GM12878 (cell line): ENCODE measurements at regions not wholly inside any gene's neighbourhood (a gene's known extent, or its start where the extent isn't known, plus 50 kb on each side); places are given as distances from the start of the nearest gene placed in this dataset.
"Not testable (repeated sequence)": the region's sequence is repeated elsewhere in the genome, so short reads cannot be mapped to it uniquely, and the experiment has no call there.

Experiments
- ATAC-seq: fragments of 200-7000 bp; cut with Tn5 transposase; 3 replicates; pipeline ENCODE4 v1.9.1; 2020; ENCODE audit warnings: mild to moderate bottlenecking, moderate library complexity
- BruUV-seq: library from RNA; stranded (reverse); fragments of 400-500 nt; replicated peaks from 2 replicates; lab custom pipeline; 2021; lab: Mats Ljungman, UMichigan
- CTCF ChIA-PET: fragments of 300-600 bp; sonication (Branson Sonifier 250); formaldehyde crosslinking; extraction: SDS; loops from one replicate; lab custom pipeline; 2021; ENCODE audit warnings: inconsistent platforms; lab: Yijun Ruan, JAX
- POLR2A ChIA-PET: fragments of 350-600 bp; formaldehyde crosslinking; extraction: SDS; loops from one replicate; lab custom pipeline; 2021; ENCODE audit warnings: inconsistent platforms; lab: Charles Lee
- RAD21 ChIA-PET: fragments of 300-600 bp; sonication (Branson Sonifier 250); formaldehyde crosslinking; loops from one replicate; lab custom pipeline; 2023; ENCODE audit warnings: antibody characterized with exemption; ENCODE audit not compliant: unreplicated experiment; lab: Charles Lee
- SMC1A ChIA-PET: fragments of 300-600 bp; sonication (Branson Sonifier 250); formaldehyde crosslinking; loops from one replicate; lab custom pipeline; 2023; ENCODE audit not compliant: unreplicated experiment, uncharacterized antibody; lab: Charles Lee
- DNase-seq: peaks from one replicate; pipeline ENCODE4 v3.0.0-alpha.2; 2011; ENCODE audit warnings: low read depth, low spot score
- FAIRE-seq: peaks from 3 replicates; lab custom pipeline; 2011; peaks lifted over from hg19 to GRCh38; lab: Jason Lieb, UNC
- H2AFZ ChIP-seq: 2 replicates; pipeline ENCODE4 v1.6.0; 2011; ENCODE audit warnings: low read depth, low read length, control low read depth; ENCODE audit not compliant: control insufficient read depth
- H3K27ac ChIP-seq: 2 replicates; pipeline ENCODE4 v1.5.1; 2011; ENCODE audit warnings: control low read depth; ENCODE audit not compliant: control insufficient read depth, insufficient read depth
- H3K27me3 ChIP-seq, 2 experiments: replicated peaks in 1 of 2; 2 replicates each; pipeline versions ENCODE4 v1.6.0 to v1.6.1; 2011; ENCODE audit warnings: low read length in 1 of 2; ENCODE audit not compliant: control insufficient read depth in 2 of 2, insufficient read depth in 2 of 2
- H3K36me3 ChIP-seq, 2 experiments: 2 replicates each; pipeline ENCODE4 v1.5.1; 2011; ENCODE audit warnings: low read length in 1 of 2; ENCODE audit not compliant: control insufficient read depth in 2 of 2, insufficient read depth in 2 of 2
- H3K4me1 ChIP-seq: 2 replicates; pipeline ENCODE4 v1.6.1; 2011; ENCODE audit warnings: mild to moderate bottlenecking, low read length, moderate library complexity, mixed read lengths; ENCODE audit not compliant: control insufficient read depth, insufficient read depth
- H3K4me2 ChIP-seq: 2 replicates; pipeline ENCODE4 v1.6.0; 2011; ENCODE audit warnings: control low read depth; ENCODE audit not compliant: control insufficient read depth, insufficient read depth
- H3K4me3 ChIP-seq: fragments of 200-600 bp; sonication (generic); 2 replicates; pipeline ENCODE4 v1.5.1; 2016
- H3K79me2 ChIP-seq: 2 replicates; pipeline ENCODE4 v1.6.0; 2011; ENCODE audit warnings: low read length; ENCODE audit not compliant: control insufficient read depth, insufficient read depth
- H3K9ac ChIP-seq: 2 replicates; pipeline ENCODE4 v1.8.0; 2011; ENCODE audit warnings: low read length, control low read depth, mixed read lengths; ENCODE audit not compliant: control insufficient read depth, insufficient read depth
- H3K9me3 ChIP-seq: replicated peaks from 3 replicates; pipeline ENCODE4 v1.5.1; 2011; ENCODE audit warnings: mild to moderate bottlenecking, low read length; ENCODE audit not compliant: control insufficient read depth, insufficient read depth
- H4K20me1 ChIP-seq: 2 replicates; pipeline ENCODE4 v1.6.0; 2011; ENCODE audit not compliant: control insufficient read depth, insufficient read depth
- CBX3 ChIP-seq: fragments of 200-600 bp; sonication (generic); IDR thresholded peaks from 2 replicates; pipeline ENCODE4 v1.6.1; 2016; ENCODE audit warnings: low read depth, borderline replicate concordance
- CHD1 ChIP-seq: IDR thresholded peaks from 2 replicates; pipeline ENCODE4 v1.6.1; 2012; ENCODE audit warnings: low read depth, low read length, improper control_type of control experiment
- EED ChIP-seq: sonication (generic); IDR thresholded peaks from 2 replicates; pipeline ENCODE4 v1.6.1; 2016; ENCODE audit warnings: antibody characterized with exemption, low read depth
- FOXM1 ChIP-seq: IDR thresholded peaks from 2 replicates; pipeline ENCODE4 v1.6.1; 2012; ENCODE audit warnings: low read depth, mild to moderate bottlenecking, inconsistent platforms, low read length, moderate library complexity
- MTA2 ChIP-seq: fragments of 450-650 bp; IDR thresholded peaks from 2 replicates; pipeline ENCODE4 v1.6.1; 2016; ENCODE audit warnings: low read depth, mild to moderate bottlenecking, moderate library complexity
- NR2F1 ChIP-seq: fragments of 450-650 bp; conservative IDR thresholded peaks from 2 replicates; pipeline ENCODE4 v1.6.1; 2017; ENCODE audit warnings: mild to moderate bottlenecking
- SPI1 ChIP-seq: IDR thresholded peaks from 2 replicates; pipeline ENCODE4 v1.6.1; 2011; ENCODE audit warnings: low read depth, mild to moderate bottlenecking, low read length, moderate library complexity, borderline replicate concordance; ENCODE audit not compliant: insufficient read depth
- ZZZ3 ChIP-seq: IDR thresholded peaks from 2 replicates; pipeline ENCODE4 v1.6.1; 2011; ENCODE audit warnings: low read depth; ENCODE audit not compliant: control insufficient read depth, insufficient read length
- in situ Hi-C: fragments of 300-500 bp; cut with MboI; formaldehyde crosslinking; loops from 9 replicates; pipeline ENCODE4 v1.14.3; 2018; ENCODE audit warnings: mixed read lengths
- intact Hi-C: fragments of 100-400 bp; cut with micrococcal nuclease; formaldehyde crosslinking; loops from one replicate; pipeline ENCODE4 v1.14.2; 2022; ENCODE audit not compliant: unreplicated experiment
- TF ChIP-seq, protein P1 (sequence below): fragments of 450-650 bp; IDR thresholded peaks from 2 replicates; pipeline ENCODE4 v1.6.1; 2016; ENCODE audit warnings: mild to moderate bottlenecking, moderate library complexity, borderline replicate concordance
- TF ChIP-seq, protein P2 (sequence below): IDR thresholded peaks from 2 replicates; pipeline ENCODE4 v1.6.1; 2012; ENCODE audit warnings: mild to moderate bottlenecking, low read depth, low read length

DNA sequence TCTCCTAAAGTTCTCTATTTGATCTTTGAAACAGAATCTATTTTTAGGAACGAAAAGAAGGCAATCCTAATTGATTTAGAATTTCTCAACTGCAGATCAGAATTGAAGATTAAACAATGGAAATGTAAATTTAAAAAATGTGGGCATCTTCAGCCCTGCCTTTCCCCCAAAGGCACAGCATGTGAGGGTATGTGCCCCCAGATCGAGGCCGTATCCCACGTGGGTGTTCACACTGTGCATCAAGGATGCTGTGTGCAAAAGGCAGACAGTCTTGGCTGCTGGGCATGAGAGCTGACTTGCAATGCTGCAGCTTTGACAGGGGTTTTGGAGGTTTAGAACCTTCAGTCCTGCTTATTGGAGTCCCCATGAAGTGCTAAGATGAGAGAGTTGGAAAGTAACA, 346.3 kb downstream of the VRK1 start (continued):
- no peak for TF ChIP-seq ZZZ3
- TF ChIP-seq, protein P1, sequence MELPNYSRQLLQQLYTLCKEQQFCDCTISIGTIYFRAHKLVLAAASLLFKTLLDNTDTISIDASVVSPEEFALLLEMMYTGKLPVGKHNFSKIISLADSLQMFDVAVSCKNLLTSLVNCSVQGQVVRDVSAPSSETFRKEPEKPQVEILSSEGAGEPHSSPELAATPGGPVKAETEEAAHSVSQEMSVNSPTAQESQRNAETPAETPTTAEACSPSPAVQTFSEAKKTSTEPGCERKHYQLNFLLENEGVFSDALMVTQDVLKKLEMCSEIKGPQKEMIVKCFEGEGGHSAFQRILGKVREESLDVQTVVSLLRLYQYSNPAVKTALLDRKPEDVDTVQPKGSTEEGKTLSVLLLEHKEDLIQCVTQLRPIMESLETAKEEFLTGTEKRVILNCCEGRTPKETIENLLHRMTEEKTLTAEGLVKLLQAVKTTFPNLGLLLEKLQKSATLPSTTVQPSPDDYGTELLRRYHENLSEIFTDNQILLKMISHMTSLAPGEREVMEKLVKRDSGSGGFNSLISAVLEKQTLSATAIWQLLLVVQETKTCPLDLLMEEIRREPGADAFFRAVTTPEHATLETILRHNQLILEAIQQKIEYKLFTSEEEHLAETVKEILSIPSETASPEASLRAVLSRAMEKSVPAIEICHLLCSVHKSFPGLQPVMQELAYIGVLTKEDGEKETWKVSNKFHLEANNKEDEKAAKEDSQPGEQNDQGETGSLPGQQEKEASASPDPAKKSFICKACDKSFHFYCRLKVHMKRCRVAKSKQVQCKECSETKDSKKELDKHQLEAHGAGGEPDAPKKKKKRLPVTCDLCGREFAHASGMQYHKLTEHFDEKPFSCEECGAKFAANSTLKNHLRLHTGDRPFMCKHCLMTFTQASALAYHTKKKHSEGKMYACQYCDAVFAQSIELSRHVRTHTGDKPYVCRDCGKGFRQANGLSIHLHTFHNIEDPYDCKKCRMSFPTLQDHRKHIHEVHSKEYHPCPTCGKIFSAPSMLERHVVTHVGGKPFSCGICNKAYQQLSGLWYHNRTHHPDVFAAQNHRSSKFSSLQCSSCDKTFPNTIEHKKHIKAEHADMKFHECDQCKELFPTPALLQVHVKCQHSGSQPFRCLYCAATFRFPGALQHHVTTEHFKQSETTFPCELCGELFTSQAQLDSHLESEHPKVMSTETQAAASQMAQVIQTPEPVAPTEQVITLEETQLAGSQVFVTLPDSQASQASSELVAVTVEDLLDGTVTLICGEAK: no peak
- TF ChIP-seq MTA2: no peak
- TF ChIP-seq FOXM1: no peak
- TF ChIP-seq, protein P2, sequence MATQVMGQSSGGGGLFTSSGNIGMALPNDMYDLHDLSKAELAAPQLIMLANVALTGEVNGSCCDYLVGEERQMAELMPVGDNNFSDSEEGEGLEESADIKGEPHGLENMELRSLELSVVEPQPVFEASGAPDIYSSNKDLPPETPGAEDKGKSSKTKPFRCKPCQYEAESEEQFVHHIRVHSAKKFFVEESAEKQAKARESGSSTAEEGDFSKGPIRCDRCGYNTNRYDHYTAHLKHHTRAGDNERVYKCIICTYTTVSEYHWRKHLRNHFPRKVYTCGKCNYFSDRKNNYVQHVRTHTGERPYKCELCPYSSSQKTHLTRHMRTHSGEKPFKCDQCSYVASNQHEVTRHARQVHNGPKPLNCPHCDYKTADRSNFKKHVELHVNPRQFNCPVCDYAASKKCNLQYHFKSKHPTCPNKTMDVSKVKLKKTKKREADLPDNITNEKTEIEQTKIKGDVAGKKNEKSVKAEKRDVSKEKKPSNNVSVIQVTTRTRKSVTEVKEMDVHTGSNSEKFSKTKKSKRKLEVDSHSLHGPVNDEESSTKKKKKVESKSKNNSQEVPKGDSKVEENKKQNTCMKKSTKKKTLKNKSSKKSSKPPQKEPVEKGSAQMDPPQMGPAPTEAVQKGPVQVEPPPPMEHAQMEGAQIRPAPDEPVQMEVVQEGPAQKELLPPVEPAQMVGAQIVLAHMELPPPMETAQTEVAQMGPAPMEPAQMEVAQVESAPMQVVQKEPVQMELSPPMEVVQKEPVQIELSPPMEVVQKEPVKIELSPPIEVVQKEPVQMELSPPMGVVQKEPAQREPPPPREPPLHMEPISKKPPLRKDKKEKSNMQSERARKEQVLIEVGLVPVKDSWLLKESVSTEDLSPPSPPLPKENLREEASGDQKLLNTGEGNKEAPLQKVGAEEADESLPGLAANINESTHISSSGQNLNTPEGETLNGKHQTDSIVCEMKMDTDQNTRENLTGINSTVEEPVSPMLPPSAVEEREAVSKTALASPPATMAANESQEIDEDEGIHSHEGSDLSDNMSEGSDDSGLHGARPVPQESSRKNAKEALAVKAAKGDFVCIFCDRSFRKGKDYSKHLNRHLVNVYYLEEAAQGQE: no peak
- no peak for TF ChIP-seq EED
- TF ChIP-seq CBX3: no peak
- TF ChIP-seq SPI1: no peak
- TF ChIP-seq NR2F1: no peak
- TF ChIP-seq CHD1: no peak

DNA sequence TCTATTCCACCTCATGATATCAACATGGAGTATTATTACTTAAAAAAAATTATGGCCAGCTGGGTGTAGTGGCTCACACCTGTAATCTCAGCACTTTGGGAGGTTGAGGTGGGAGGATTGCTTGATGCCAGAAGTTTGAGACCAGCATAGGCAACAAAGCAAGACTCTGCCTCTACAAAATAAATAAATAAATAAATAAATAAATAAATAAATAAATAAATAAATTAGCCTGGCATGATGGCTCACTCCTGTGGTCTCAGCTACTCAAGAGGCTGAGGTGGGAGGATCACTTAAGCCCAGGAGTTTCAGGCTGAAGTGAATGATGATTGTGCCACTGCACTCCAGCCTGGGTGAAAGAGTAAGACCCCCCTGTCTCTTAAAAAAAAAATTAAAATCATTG, 350.8 kb downstream of the VRK1 start:
- H3K4me1 ChIP-seq, H3K9ac ChIP-seq, FAIRE-seq, H2AFZ ChIP-seq, BruUV-seq, CTCF ChIA-PET, H3K27me3 ChIP-seq, ATAC-seq, H3K36me3 ChIP-seq, H3K27ac ChIP-seq, in situ Hi-C loops, H3K79me2 ChIP-seq, RAD21 ChIA-PET, H3K4me2 ChIP-seq, intact Hi-C loops, H3K4me3 ChIP-seq, DNase-seq, POLR2A ChIA-PET, H4K20me1 ChIP-seq, H3K9me3 ChIP-seq: not testable (repeated sequence)
- SMC1A ChIA-PET: interaction anchor here (0.6 to 0.9 kb wide), 4 partner anchors 10 to 1817 kb away, joined by 3 read pairs; no protein-coding TSS in a partner anchor
